Neural progenitor cell (in vitro differentiated cells): ENCODE measurements at regions not wholly inside any gene's neighbourhood (a gene's known extent, or its start where the extent isn't known, plus 50 kb on each side); places are given as distances from the start of the nearest gene placed in this dataset.

ENCODE experiments used
- CTCF ChIP-seq: fragments of 200-600 bp; sonication (generic); IDR thresholded peaks from 2 replicates; pipeline ENCODE4 v1.5.1; 2017; ENCODE audit warnings: antibody characterized with exemption, mild to moderate bottlenecking
- EZH2 ChIP-seq: fragments of 200-600 bp; sonication (generic); IDR thresholded peaks from 2 replicates; pipeline ENCODE4 v1.6.1; 2017; ENCODE audit warnings: antibody characterized with exemption, mild to moderate bottlenecking, moderate library complexity
- EZH2phosphoT487 ChIP-seq: fragments of 200-600 bp; sonication (generic); IDR thresholded peaks from 2 replicates; pipeline ENCODE4 v1.6.1; 2017; ENCODE audit warnings: antibody characterized with exemption

DNA sequence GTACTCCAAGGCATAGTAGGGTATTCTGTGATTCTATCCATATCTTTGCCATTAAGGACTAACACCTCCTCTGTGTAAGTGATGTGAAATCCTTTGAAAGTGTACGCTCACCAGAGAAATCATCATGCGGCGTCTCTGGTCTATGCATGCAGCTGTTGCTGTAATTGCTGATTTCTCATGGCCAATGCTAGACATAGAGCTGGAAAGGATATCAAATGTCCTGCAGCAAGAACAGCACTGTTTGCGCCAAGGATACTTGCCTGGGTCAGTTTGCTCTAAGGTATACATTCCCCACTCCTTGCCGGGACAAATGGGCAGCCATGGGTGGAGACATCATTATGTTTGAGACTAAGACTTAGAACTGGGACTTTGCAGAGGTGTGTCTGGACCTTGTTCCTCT lies 896.4 kb downstream of the BCL11B start:
- TF ChIP-seq EZH2 = no peak
- TF ChIP-seq CTCF = no peak
- TF ChIP-seq EZH2phosphoT487 = no peak
